ENCODE measurements at regions not wholly inside any gene's neighbourhood (a gene's known extent, or its start where the extent isn't known, plus 50 kb on each side); places are given as distances from the start of the nearest gene placed in this dataset.

DNA sequence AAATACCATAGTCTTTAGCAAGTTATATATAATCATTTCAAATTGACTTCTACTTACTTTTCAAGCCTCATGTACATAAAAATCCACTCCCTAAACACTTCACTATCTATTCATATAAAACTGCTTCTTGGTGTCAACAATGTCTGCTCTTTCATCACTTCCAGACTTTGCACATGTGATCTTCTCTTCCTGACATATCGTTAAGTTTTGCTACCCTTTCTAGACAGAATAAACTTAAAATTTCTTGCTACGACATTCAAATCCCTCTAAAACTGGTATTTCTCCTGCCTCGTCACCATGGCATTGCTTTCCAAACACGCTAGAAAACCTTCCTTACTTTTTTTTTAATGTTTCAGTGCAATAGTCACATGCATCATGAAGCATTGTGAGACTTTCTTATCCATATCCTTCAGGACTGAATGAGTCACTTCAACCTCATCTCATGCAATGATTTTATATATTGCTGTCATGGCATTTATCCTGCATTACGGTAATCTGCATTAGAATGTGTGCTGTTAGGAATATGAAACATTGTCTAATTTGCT is 122.8 kb downstream of the GMNC start:
- DNase-seq, result no peak
- no peaks in the 10 kb centered on the region for H3K4me1 Mint-ChIP-seq
- H3K4me3 Mint-ChIP-seq, result no peak overlapping the region
- Histone ChIP-seq H3K27ac (ENCODE audit: low read depth, low read length) (no peak overlapping the region), H3K4me3 (ENCODE audit: low read length) (no peak overlapping the region), H3K9me3 (ENCODE audit: control insufficient read depth, low read length) (no peaks in the 10 kb centered on the region), H3K27me3 (ENCODE audit: control insufficient read depth, insufficient read depth, low read length, poor library complexity, severe bottlenecking) (no peaks in the 10 kb centered on the region), H3K9ac (ENCODE audit: extremely low read depth, low read length, poor library complexity, severe bottlenecking) (no peak overlapping the region), H3K36me3 (ENCODE audit: control insufficient read depth, insufficient read depth, low read length) (no peaks in the 10 kb centered on the region), H3K4me1 (ENCODE audit: control insufficient read depth, insufficient read depth, low read length) (no peaks in the 10 kb centered on the region)
- WGBS, 2 experiments (ENCODE audit: insufficient coverage in 1 of 2, insufficient read length in 1 of 2), result 93 to 97% methylated on average over 4 to 5 of the region's 5 CpGs
- no peaks in the 10 kb centered on the region for H3K27me3 Mint-ChIP-seq (ENCODE audit: insufficient read depth)
- no peaks in the 10 kb centered on the region for H3K36me3 Mint-ChIP-seq (ENCODE audit: low read depth)
- no peak overlapping the region for H3K27ac Mint-ChIP-seq
- TF ChIP-seq, protein P1, sequence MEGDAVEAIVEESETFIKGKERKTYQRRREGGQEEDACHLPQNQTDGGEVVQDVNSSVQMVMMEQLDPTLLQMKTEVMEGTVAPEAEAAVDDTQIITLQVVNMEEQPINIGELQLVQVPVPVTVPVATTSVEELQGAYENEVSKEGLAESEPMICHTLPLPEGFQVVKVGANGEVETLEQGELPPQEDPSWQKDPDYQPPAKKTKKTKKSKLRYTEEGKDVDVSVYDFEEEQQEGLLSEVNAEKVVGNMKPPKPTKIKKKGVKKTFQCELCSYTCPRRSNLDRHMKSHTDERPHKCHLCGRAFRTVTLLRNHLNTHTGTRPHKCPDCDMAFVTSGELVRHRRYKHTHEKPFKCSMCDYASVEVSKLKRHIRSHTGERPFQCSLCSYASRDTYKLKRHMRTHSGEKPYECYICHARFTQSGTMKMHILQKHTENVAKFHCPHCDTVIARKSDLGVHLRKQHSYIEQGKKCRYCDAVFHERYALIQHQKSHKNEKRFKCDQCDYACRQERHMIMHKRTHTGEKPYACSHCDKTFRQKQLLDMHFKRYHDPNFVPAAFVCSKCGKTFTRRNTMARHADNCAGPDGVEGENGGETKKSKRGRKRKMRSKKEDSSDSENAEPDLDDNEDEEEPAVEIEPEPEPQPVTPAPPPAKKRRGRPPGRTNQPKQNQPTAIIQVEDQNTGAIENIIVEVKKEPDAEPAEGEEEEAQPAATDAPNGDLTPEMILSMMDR (conservative IDR thresholded peaks at IDR 0.05), result no peak
- no peaks in the 10 kb centered on the region for H3K9me3 Mint-ChIP-seq

DNA sequence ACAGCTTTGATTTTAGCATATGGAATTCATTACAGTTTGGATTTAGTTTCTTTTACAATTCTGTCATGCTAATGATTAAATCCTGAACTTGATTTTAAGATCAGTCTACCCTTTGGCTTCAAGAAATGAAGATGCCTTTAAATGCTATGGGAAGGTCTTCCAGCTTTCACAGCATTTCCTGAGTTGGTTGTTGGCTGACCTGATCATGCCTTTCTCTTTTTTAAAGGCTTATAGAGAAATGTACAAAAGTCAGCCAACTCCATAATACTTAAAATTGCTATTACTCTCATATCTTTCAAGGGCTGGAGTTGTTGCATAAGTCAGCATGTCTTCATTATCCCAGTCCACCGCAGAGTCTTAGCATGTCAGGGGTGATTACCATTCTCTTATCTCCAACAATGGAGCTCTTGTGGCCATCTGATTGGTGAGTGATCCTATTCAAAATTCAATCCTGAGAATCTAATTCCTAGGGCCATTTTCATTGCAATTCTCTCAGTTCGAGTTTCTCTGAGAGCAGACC is 123.8 kb downstream of the GMNC start:
- Mint-ChIP-seq H3K27me3 (ENCODE audit: insufficient read depth) (no peaks in the 10 kb centered on the region), H3K4me3 (no peak overlapping the region), H3K9me3 (no peaks in the 10 kb centered on the region), H3K36me3 (ENCODE audit: low read depth) (no peaks in the 10 kb centered on the region), H3K4me1 (no peaks in the 10 kb centered on the region), H3K27ac (no peak overlapping the region)
- Histone ChIP-seq H3K36me3 (ENCODE audit: control insufficient read depth, insufficient read depth, low read length) (no peaks in the 10 kb centered on the region), H3K4me1 (ENCODE audit: control insufficient read depth, insufficient read depth, low read length) (no peaks in the 10 kb centered on the region), H3K4me3 (ENCODE audit: low read length) (no peak overlapping the region), H3K27me3 (ENCODE audit: control insufficient read depth, insufficient read depth, low read length, poor library complexity, severe bottlenecking) (no peaks in the 10 kb centered on the region), H3K9ac (ENCODE audit: extremely low read depth, low read length, poor library complexity, severe bottlenecking) (no peak overlapping the region), H3K27ac (ENCODE audit: low read depth, low read length) (no peak overlapping the region), H3K9me3 (ENCODE audit: control insufficient read depth, low read length) (no peaks in the 10 kb centered on the region)
- TF ChIP-seq, protein P1 (conservative IDR thresholded peaks at IDR 0.05), result no peak
- DNase-seq, result no peak
- 88 to 91% methylated on average over 1 to 2 of the region's 2 CpGs for WGBS, 2 experiments (ENCODE audit: insufficient coverage in 1 of 2, insufficient read length in 1 of 2)

DNA sequence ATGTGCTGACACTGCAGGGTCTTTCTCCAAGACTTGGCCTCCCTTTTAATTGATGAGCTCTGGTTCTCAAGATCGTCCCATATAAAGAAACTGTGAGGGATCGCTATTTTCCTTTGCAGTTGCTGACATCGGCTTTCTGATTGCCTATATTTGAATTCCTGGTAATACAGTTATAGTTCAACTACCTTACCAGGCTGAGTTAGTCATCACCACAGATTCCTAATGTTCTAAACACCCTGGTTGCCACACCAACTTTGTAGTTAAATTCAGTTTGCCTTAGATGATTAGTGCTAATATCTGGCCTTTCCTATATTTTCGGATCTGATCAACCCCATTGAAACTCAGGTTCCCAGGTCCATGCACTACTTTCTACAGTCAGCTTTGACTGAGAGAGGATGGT is 125.0 kb downstream of the GMNC start:
- no peaks in the 10 kb centered on the region for H3K9me3 ChIP-seq (ENCODE audit: control insufficient read depth, low read length)
- no peaks in the 10 kb centered on the region for H3K4me1 ChIP-seq (ENCODE audit: control insufficient read depth, insufficient read depth, low read length)
- no peaks in the 10 kb centered on the region for H3K36me3 Mint-ChIP-seq (ENCODE audit: low read depth)
- no peak overlapping the region for H3K27ac Mint-ChIP-seq
- no peak overlapping the region for H3K9ac ChIP-seq (ENCODE audit: extremely low read depth, low read length, poor library complexity, severe bottlenecking)
- no peaks in the 10 kb centered on the region for H3K4me1 Mint-ChIP-seq
- H3K4me3 ChIP-seq (ENCODE audit: low read length), result no peak overlapping the region
- H3K36me3 ChIP-seq (ENCODE audit: control insufficient read depth, insufficient read depth, low read length), result no peaks in the 10 kb centered on the region
- H3K27me3 Mint-ChIP-seq (ENCODE audit: insufficient read depth), result no peaks in the 10 kb centered on the region
- H3K4me3 Mint-ChIP-seq, result no peak overlapping the region
- WGBS, 2 experiments (ENCODE audit: insufficient coverage in 1 of 2, insufficient read length in 1 of 2), result 93 to 98% methylated on average over 4 of the region's 4 CpGs
- no peak overlapping the region for H3K27ac ChIP-seq (ENCODE audit: low read depth, low read length)
- DNase-seq, result no peak
- no peaks in the 10 kb centered on the region for H3K27me3 ChIP-seq (ENCODE audit: control insufficient read depth, insufficient read depth, low read length, poor library complexity, severe bottlenecking)
- TF ChIP-seq, protein P1 (conservative IDR thresholded peaks at IDR 0.05), result no peak
- no peaks in the 10 kb centered on the region for H3K9me3 Mint-ChIP-seq
